ENCODE measurements at regions not wholly inside any gene's neighbourhood (a gene's known extent, or its start where the extent isn't known, plus 50 kb on each side); places are given as distances from the start of the nearest gene placed in this dataset.

GRCh38 chr7:1322240-1323110 lies 89.8 kb downstream of the UNCX start:
- no peak for DNase-seq

DNA sequence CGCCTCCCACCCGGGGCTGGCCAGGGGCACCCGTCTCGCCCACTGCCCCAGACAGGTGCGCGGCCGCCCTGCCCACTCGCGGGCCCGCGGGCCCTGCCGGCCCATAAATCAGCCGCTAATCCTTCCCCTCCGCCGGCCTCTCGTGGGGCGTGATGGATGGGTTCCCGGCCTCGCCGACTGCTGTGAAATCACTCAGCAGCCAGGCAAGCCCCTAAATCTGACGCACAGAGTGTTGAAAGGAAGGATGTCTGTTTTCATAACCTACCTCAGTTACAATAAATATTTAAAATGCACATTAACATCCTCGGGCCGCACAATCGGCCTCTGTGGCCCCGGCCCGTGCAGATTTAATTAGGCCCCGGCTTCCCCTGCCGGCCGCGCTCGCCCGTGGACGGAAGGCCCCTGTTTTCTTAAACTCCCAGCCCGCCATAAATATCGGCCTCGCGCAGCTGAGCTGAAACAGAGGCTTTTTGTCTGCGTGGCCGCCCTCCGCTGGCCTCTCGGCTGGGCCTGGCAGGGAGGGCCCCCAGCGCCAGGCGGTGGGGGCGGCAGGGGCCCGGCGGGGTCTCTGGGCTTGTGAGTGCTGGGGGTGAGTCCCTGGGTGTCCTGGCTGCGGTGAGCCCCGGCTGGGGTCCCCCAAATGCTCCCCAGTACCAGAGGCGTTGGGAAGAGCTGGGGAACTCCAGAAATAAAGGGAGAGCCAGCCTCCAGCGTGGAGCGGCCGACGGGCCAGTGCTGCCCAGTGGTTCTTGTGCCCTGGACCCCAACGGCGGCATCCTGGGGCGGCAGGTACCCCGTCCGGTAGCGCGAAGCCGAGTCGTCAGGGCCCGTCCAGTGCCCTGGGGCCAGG lies 90.7 kb downstream of the UNCX start:
- DNase-seq: no peak

GRCh38 chr7:1324028-1324900 lies 91.6 kb downstream of the UNCX start:
- no peak for DNase-seq

DNA sequence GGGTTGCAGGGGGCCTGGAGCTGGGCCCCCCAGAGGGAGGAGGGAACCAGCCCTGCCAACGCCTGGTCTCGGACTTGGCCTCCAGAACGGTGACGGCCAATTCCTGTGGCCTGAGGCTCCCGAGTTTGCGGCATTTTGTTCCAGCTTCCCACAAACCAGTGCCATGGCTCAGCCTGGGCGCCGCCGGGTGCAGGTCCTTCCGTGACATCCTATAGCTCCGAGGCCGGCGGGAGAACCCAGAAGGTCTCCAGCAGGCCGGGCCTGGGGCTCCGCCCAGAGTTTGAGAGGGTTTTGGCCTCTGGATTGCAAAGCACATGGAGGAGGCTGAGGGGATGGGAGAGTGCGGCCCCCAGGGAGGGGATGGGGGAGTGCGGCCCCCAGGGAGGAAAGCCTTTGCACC lies 92.6 kb downstream of the UNCX start:
- no peak for DNase-seq

- DNase-seq: no peak
Observed at GRCh38 chr7:1325646-1326510, 93.2 kb downstream of the UNCX start.

- no peak for DNase-seq
Observed at GRCh38 chr7:1326511-1326785, 93.8 kb downstream of the UNCX start.

- no peak for DNase-seq
Observed at GRCh38 chr7:1329261-1329660, 96.6 kb downstream of the UNCX start.

DNA sequence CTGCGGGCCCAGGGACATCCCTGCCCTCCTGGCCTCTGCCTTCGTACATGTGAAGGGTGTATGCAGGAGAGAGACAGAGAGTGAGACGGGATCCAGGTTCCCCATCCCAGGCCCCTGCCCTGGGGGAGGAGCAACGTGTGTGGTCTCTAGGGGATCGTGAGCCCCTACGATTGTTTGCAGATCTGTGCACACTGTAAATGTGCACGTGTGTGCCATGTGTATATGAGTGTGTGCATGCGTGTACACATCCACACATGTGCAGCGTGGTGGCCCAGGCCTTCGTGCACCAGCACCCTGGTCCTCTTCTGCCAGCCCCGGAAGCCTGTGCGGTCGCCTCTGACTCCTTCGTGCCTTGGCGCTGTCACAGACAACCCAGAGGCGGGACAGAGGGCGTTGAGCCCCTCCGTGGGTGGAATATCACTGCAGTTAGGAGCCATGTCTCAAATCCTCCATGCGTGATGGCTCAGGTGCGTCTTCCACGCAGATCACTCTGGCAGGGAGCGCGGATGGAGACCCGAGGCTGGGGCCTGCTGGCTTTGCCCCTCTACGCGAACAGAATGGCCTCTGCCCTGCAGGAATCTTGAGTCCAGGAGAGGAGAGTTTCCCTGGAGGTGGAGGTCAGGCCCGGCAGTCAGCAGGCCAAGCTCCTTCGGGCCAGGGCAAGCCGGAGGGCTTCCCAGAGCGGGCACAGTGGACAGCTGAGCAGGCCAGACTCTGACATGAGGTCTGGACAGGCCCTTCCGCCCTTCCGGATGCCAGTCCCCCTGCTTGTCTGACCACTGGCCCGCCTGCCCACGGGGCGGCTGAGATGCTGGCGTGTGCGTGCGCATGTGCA lies 97.5 kb downstream of the UNCX start:
- DNase-seq: no peak

GRCh38 chr7:1330801-1331425 lies 98.2 kb downstream of the UNCX start:
- DNase-seq: no peak

GRCh38 chr7:1331561-1332467 lies 99.1 kb downstream of the UNCX start:
- DNase-seq: no peak

DNA sequence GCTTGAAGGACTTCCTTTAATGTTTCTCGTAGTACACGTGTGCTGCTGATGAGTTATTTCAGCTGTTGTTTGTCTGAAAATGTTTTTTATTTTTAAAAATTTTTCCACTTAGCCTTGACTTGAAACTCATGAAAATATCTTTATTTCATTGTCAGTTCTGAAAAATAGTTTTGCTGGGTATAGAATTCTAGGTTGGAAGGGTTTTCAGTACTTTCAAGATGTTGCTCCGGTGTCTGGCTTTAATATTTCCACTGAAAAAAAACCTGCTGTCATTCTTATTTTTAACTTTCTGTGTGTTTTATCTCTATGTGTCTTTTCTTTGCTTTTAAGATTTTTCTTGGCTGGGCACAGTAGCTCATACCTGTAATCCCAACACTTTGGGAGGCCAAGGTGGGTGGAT lies 103.8 kb downstream of the UNCX start:
- no peak for DNase-seq

DNA sequence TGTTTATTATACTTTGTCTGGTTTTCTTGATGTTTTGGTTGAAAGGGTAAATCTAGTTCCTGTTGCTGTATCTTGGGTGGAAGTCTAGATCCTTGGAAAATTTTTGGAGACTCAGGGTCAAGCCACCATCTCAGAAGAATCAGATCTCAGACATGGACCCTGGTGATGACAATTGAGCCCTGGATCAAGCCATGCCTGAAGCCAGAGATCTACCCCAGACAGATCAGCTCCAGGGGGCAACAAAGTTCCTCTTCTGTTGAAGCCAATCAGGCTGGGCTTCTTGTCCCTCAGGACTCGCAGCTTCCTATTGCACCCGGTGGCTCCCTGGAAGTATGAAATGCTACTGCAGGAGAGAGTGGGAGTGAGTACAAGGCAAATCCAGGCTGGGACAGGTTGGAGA lies 106.9 kb downstream of the UNCX start:
- no peak for DNase-seq

DNA sequence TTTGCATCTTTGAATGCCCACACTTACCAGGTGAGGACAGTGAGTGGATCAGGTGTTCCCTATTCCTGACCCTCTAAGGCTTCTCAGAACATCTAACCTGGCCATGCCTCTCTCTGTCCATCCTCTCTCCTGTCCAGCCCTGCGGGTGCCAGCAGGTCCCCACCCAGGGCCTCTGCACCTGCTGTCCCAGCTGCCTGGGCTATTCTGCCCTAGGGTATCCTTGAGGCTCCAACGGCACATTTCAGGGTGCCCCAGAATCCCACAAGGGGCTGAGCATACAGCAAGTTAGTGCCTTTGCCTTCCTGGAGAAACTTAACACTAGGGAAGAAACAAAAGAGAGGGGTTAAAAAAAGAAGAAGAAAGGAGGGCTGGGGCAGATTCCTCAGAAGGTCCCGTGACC lies 107.4 kb downstream of the UNCX start:
- no peak for DNase-seq

DNA sequence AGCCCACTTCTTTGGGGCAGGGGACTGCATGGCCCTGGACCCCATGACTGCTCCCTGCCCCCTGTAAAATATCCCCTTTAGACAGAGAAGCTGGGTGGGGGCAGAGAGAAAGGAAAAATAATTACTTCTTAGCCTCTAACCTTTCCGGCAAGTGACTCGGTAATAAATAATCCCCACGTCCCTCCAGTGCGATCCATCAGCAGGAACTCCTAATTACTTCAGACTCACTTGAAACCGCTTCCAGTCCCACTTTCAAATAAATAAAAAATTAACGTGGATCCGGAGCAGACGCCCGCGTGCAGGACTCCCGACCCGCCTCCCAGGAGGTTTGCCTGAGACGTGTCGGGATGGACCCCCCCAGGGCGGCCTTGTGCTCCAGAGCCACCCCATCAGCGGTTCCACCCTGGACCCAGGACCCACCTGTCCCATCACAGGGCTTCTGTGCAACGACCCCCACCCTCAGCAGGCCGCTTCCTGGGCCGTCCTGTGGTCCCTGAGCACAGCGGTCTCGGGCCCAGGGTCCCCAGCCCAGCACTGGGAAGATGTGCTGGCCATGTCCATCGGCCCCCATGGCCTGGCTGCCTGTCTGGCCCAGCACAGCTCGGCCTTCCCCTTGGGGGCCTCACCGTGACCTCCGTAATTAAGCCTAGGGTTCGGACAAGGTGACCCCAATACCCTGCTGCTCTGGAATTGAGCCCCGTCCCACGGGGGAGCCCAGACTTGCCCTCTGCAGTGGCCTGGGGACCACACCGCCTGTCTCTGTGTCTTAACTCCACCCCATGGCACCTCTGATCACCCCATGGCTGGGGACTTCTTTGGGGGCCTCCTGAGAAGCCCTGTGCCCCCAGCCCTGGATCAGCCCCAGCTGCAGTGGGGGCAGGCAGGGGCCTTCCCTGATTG lies 108.0 kb downstream of the UNCX start:
- no peak for DNase-seq

- DNase-seq: no peak
Observed at GRCh38 chr7:1341361-1342089, 108.9 kb downstream of the UNCX start.

DNA sequence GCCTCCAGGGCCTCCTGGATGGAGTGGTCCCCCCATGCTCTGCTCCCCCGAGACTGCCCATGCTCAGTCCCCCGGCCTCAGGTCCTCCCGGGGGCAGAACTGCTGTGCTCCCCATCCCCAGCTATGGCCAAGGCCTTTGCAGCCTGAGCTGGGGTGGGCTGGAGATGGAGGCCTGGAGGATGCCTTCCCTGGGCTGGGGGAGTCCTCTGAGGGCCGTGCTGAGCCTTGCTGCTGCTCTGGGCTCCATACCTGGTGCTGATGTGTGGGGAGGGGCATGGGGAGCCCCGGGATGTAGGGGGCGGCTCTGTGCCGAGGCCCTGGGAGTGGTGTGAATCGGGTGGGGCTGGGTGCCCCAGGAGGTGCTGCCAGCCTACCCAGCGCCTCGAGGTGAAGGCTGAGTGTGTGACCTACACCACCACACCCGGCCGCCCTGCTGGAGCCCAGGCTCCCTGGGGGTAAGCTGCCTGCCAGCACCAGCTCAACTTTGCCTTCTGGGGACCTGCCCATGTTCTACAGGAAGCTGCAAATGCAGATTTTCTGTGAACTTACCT lies 109.5 kb downstream of the UNCX start:
- no peak for DNase-seq

DNA sequence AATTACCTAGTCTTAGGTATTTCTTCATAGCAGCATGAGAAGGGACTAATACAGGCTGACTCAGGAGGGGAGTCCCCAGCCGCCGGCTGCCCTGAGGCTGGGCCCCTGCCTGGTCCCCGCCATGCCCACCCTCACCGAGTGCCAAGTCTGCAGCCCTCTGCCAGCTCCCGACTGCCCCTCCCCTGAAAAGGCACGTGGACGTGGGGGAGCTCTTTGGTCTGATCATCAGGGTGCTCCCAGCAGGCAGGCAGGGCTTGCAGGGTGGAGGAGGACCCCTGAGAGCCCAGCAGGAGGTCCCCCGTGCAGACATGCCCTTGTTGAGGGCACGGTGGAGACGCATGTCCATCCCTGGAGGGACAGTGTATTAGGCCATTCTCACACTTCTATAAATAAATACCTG lies 110.9 kb downstream of the UNCX start:
- DNase-seq: no peak

DNA sequence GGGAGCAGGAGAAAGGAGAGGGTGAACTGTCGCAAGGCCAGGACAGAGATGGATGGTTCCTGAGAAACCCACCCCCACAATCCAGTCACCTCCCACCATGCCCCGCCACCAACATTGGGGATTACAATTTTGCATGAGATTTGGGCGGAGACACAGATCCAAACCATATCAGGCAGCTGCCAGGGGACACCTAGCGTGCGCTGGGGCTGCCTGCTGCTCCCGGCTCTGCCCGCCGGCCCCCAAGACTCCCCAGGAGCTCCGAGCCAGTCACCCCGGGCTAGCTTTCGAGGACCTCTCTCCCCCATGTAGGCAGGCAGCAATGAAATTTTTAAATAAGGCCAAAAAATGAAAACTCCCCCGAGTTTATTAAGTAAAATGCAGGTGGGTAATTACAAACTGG lies 111.7 kb downstream of the UNCX start:
- no peak for DNase-seq

Data from activated CD4-positive, alpha-beta T cell treated with anti-CD3 and anti-CD28 coated beads for 48 hours (primary cell).